Loucy (cell line): ENCODE measurements at regions not wholly inside any gene's neighbourhood (a gene's known extent, or its start where the extent isn't known, plus 50 kb on each side); places are given as distances from the start of the nearest gene placed in this dataset.

Experiments
- CTCF ChIP-seq: fragments of 200-600 bp; sonication (generic); conservative IDR thresholded peaks from 2 replicates; pipeline ENCODE4 v1.5.1; 2014; ENCODE audit warnings: mild to moderate bottlenecking, antibody characterized with exemption, low read length
- EZH2phosphoT487 ChIP-seq: fragments of 200-600 bp; IDR thresholded peaks from 2 replicates; pipeline ENCODE4 v1.6.1; 2018; ENCODE audit warnings: antibody characterized with exemption, mild to moderate bottlenecking, moderate library complexity, borderline replicate concordance

DNA sequence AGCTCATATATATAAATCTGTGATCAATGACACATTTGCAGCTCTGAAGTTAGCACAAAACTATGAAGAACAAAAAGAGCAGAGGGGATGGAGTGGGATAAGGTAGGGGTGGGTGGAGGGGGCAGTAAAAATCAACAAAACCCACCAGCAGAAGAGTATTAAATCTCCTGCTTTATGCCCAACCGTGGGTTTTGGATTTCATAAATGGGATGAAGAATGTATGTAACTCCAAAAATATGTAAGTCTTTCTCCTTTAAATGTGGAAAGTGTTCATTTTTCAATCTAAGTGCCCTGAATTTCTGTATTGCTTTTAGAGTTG is 480.3 kb upstream of the MARCKS start:
- TF ChIP-seq CTCF = no peak
- TF ChIP-seq EZH2phosphoT487 = no peak
